ENCODE measurements at regions not wholly inside any gene's neighbourhood (a gene's known extent, or its start where the extent isn't known, plus 50 kb on each side); places are given as distances from the start of the nearest gene placed in this dataset.

DNA sequence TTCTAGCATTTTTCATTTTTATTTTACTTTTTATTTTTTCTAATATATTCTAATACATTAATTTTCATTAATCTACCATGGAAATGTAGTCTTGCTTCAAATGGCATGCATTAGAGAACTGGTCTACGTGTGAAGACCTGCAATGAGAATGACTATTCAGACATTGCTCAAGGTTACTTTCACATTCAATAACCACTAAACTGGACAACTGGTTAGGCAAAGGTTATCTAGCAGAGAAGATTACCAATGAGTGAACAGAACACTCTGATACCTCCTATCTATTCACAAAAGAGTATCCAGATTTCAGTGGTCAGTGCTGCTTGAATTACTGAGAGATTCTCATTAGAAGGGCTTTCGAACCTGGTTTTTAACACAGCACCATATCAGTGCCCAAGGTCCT, 58.9 kb upstream of the ARHGAP24 start:
- TF ChIP-seq, protein P1, sequence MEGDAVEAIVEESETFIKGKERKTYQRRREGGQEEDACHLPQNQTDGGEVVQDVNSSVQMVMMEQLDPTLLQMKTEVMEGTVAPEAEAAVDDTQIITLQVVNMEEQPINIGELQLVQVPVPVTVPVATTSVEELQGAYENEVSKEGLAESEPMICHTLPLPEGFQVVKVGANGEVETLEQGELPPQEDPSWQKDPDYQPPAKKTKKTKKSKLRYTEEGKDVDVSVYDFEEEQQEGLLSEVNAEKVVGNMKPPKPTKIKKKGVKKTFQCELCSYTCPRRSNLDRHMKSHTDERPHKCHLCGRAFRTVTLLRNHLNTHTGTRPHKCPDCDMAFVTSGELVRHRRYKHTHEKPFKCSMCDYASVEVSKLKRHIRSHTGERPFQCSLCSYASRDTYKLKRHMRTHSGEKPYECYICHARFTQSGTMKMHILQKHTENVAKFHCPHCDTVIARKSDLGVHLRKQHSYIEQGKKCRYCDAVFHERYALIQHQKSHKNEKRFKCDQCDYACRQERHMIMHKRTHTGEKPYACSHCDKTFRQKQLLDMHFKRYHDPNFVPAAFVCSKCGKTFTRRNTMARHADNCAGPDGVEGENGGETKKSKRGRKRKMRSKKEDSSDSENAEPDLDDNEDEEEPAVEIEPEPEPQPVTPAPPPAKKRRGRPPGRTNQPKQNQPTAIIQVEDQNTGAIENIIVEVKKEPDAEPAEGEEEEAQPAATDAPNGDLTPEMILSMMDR (IDR thresholded peaks at IDR 0.05) = no peak
- no peak for TF ChIP-seq POLR2A (IDR thresholded peaks at IDR 0.05)
